GM23338 (cell line): ENCODE measurements at regions not wholly inside any gene's neighbourhood (a gene's known extent, or its start where the extent isn't known, plus 50 kb on each side); places are given as distances from the start of the nearest gene placed in this dataset.
"Not testable (repeated sequence)": the region's sequence is repeated elsewhere in the genome, so short reads cannot be mapped to it uniquely, and the experiment has no call there.

Experiments used
- ATAC-seq: fragments of 200-7000 bp; cut with Tn5 transposase; 3 replicates; pipeline ENCODE4 v1.9.1; 2020
- DNase-seq: peaks from one replicate; pipeline ENCODE4 v3.0.0-alpha.2; 2015; ENCODE audit warnings: low spot score
- H2AFZ ChIP-seq: fragments of 200-600 bp; sonication (generic); 2 replicates; pipeline ENCODE4 v1.8.0; 2016; ENCODE audit warnings: antibody characterized with exemption, mild to moderate bottlenecking, moderate library complexity
- H3F3A ChIP-seq: fragments of 200-600 bp; sonication (generic); replicated peaks from 2 replicates; pipeline ENCODE4 v1.8.0; 2017; ENCODE audit warnings: antibody characterized with exemption, mixed run types, low read depth
- H3K27ac ChIP-seq: fragments of 200-600 bp; sonication (generic); 2 replicates; pipeline ENCODE4 v1.6.1; 2016; ENCODE audit warnings: low read depth
- H3K27me3 ChIP-seq: fragments of 200-600 bp; sonication (generic); 2 replicates; pipeline ENCODE4 v1.8.0; 2016; ENCODE audit warnings: mild to moderate bottlenecking, mixed run types, moderate library complexity; ENCODE audit not compliant: insufficient read depth
- H3K36me3 ChIP-seq: fragments of 200-600 bp; sonication (generic); 2 replicates; pipeline ENCODE4 v1.8.0; 2016; ENCODE audit warnings: mild to moderate bottlenecking; ENCODE audit not compliant: insufficient read depth
- H3K4me1 ChIP-seq: fragments of 200-600 bp; sonication (generic); 2 replicates; pipeline ENCODE4 v1.8.0; 2016; ENCODE audit warnings: mild to moderate bottlenecking, moderate library complexity; ENCODE audit not compliant: insufficient read depth
- H3K4me2 ChIP-seq: fragments of 200-600 bp; sonication (generic); 2 replicates; pipeline ENCODE4 v1.7.1; 2017; ENCODE audit warnings: mixed run types
- H3K4me3 ChIP-seq: fragments of 200-600 bp; sonication (generic); 2 replicates; pipeline ENCODE4 v1.6.1; 2016; ENCODE audit warnings: mixed run types
- H3K79me2 ChIP-seq: fragments of 200-600 bp; sonication (generic); replicated peaks from 2 replicates; pipeline ENCODE4 v1.8.0; 2017; ENCODE audit warnings: mild to moderate bottlenecking; ENCODE audit not compliant: insufficient read depth
- H3K9me2 ChIP-seq: fragments of 200-600 bp; sonication (generic); 2 replicates; pipeline ENCODE4 v1.8.0; 2017; ENCODE audit not compliant: insufficient read depth
- H4K20me1 ChIP-seq: fragments of 200-600 bp; sonication (generic); replicated peaks from 2 replicates; pipeline ENCODE4 v1.8.0; 2017; ENCODE audit warnings: mild to moderate bottlenecking; ENCODE audit not compliant: insufficient read depth
- H3K27ac Mint-ChIP-seq: 2 replicates; pipeline ENCODE4 v1.8.0; 2020; ENCODE audit warnings: inconsistent platforms, mild to moderate bottlenecking, moderate library complexity, mixed read lengths
- H3K27me3 Mint-ChIP-seq: 3 replicates; pipeline ENCODE4 v1.8.0; 2022; ENCODE audit warnings: low read depth, mild to moderate bottlenecking, moderate library complexity, mixed read lengths, inconsistent platforms; ENCODE audit not compliant: insufficient read depth, poor library complexity
- H3K36me3 Mint-ChIP-seq: 3 replicates; pipeline ENCODE4 v1.8.0; 2021; ENCODE audit warnings: low read depth, mild to moderate bottlenecking, inconsistent platforms, moderate library complexity, mixed read lengths
- H3K4me1 Mint-ChIP-seq: 3 replicates; pipeline ENCODE4 v1.8.0; 2020; ENCODE audit warnings: mild to moderate bottlenecking, inconsistent platforms, mixed read lengths
- H3K4me3 Mint-ChIP-seq: 3 replicates; pipeline ENCODE4 v1.8.0; 2021; ENCODE audit warnings: moderate library complexity, mild to moderate bottlenecking, inconsistent platforms, mixed read lengths
- H3K9me3 Mint-ChIP-seq: 3 replicates; pipeline ENCODE4 v1.8.0; 2020; ENCODE audit warnings: moderate library complexity, mild to moderate bottlenecking, inconsistent platforms, mixed read lengths

- not testable (repeated sequence) for H3K4me3 ChIP-seq, H3K36me3 ChIP-seq, H3K9me2 ChIP-seq, H3K79me2 ChIP-seq, H3K4me1 ChIP-seq, H3K27me3 Mint-ChIP-seq, H3K4me3 Mint-ChIP-seq, ATAC-seq, DNase-seq, H4K20me1 ChIP-seq, H3K9me3 Mint-ChIP-seq, H3K27me3 ChIP-seq, H3K4me2 ChIP-seq, H3K4me1 Mint-ChIP-seq, H3F3A ChIP-seq, H3K27ac ChIP-seq, H3K36me3 Mint-ChIP-seq, H2AFZ ChIP-seq, H3K27ac Mint-ChIP-seq
Measured at GRCh38 chr1:120273363-120273762, 97.0 kb upstream of the SEC22B start.

GRCh38 chr1:120272242-120272641, 95.9 kb upstream of the SEC22B start:
- not testable (repeated sequence) for H3K36me3 ChIP-seq, H3K27me3 Mint-ChIP-seq, ATAC-seq, H3K27ac Mint-ChIP-seq, H3K4me3 Mint-ChIP-seq, H3K4me1 ChIP-seq, H3K27ac ChIP-seq, H3K27me3 ChIP-seq, DNase-seq, H3K36me3 Mint-ChIP-seq, H3K9me2 ChIP-seq, H4K20me1 ChIP-seq, H3K4me3 ChIP-seq, H3K4me2 ChIP-seq, H2AFZ ChIP-seq, H3K4me1 Mint-ChIP-seq, H3K9me3 Mint-ChIP-seq, H3F3A ChIP-seq, H3K79me2 ChIP-seq

GRCh38 chr1:120271561-120272221, 95.4 kb upstream of the SEC22B start:
- not testable (repeated sequence) for H3K27me3 ChIP-seq, DNase-seq, H3K36me3 Mint-ChIP-seq, H2AFZ ChIP-seq, H3K27ac Mint-ChIP-seq, H3K9me3 Mint-ChIP-seq, H4K20me1 ChIP-seq, H3K36me3 ChIP-seq, ATAC-seq, H3K4me1 Mint-ChIP-seq, H3K27ac ChIP-seq, H3K79me2 ChIP-seq, H3F3A ChIP-seq, H3K9me2 ChIP-seq, H3K4me3 Mint-ChIP-seq, H3K4me2 ChIP-seq, H3K27me3 Mint-ChIP-seq, H3K4me3 ChIP-seq, H3K4me1 ChIP-seq

GRCh38 chr1:120267894-120268551, 91.7 kb upstream of the SEC22B start:
- not testable (repeated sequence) for H3K27me3 Mint-ChIP-seq, H3K4me1 ChIP-seq, H3K4me1 Mint-ChIP-seq, H3K4me2 ChIP-seq, H3K36me3 ChIP-seq, H3F3A ChIP-seq, H3K27me3 ChIP-seq, H3K4me3 ChIP-seq, H3K79me2 ChIP-seq, H3K9me3 Mint-ChIP-seq, H3K27ac Mint-ChIP-seq, H3K27ac ChIP-seq, H4K20me1 ChIP-seq, H3K36me3 Mint-ChIP-seq, ATAC-seq, H3K4me3 Mint-ChIP-seq, H3K9me2 ChIP-seq, DNase-seq, H2AFZ ChIP-seq

GRCh38 chr1:120264564-120264963, 88.2 kb upstream of the SEC22B start:
- H3K27me3 ChIP-seq, DNase-seq, H3K9me2 ChIP-seq, H3K27ac ChIP-seq, H4K20me1 ChIP-seq, H2AFZ ChIP-seq, H3K4me2 ChIP-seq, ATAC-seq, H3K36me3 ChIP-seq, H3K4me3 Mint-ChIP-seq, H3K4me1 Mint-ChIP-seq, H3K27ac Mint-ChIP-seq, H3F3A ChIP-seq, H3K4me3 ChIP-seq, H3K27me3 Mint-ChIP-seq, H3K4me1 ChIP-seq, H3K79me2 ChIP-seq, H3K36me3 Mint-ChIP-seq, H3K9me3 Mint-ChIP-seq: not testable (repeated sequence)

GRCh38 chr1:120262791-120263751, 86.8 kb upstream of the SEC22B start:
- not testable (repeated sequence) for H3K4me3 ChIP-seq, DNase-seq, H3K4me1 ChIP-seq, H3K27me3 ChIP-seq, H3K27ac Mint-ChIP-seq, H3K9me2 ChIP-seq, H3K27me3 Mint-ChIP-seq, H3K27ac ChIP-seq, H3K4me3 Mint-ChIP-seq, H3K4me2 ChIP-seq, ATAC-seq, H3K36me3 ChIP-seq, H3K9me3 Mint-ChIP-seq, H3K4me1 Mint-ChIP-seq, H3K36me3 Mint-ChIP-seq, H4K20me1 ChIP-seq, H3K79me2 ChIP-seq, H2AFZ ChIP-seq, H3F3A ChIP-seq
